Hepatocyte (in vitro differentiated cells): ENCODE measurements at regions not wholly inside any gene's neighbourhood (a gene's known extent, or its start where the extent isn't known, plus 50 kb on each side); places are given as distances from the start of the nearest gene placed in this dataset.

ENCODE experiments used
- CTCF ChIP-seq: fragments of 200-600 bp; sonication (generic); IDR thresholded peaks from 2 replicates; pipeline ENCODE4 v1.5.1; 2016; ENCODE audit warnings: antibody characterized with exemption, mild to moderate bottlenecking; ENCODE audit not compliant: poor library complexity
- EZH2phosphoT487 ChIP-seq: fragments of 200-600 bp; sonication (generic); IDR thresholded peaks from one replicate; pipeline ENCODE4 v1.6.1; 2018; ENCODE audit warnings: antibody characterized with exemption, mild to moderate bottlenecking, low read depth, moderate library complexity; ENCODE audit not compliant: unreplicated experiment, severe bottlenecking

- TF ChIP-seq EZH2phosphoT487 (no peak), CTCF (no peak)
Measured at GRCh38 chr3:33947272-33948195, 149.1 kb downstream of the PDCD6IP start.
